SJSA1 (cell line): ENCODE measurements at regions not wholly inside any gene's neighbourhood (a gene's known extent, or its start where the extent isn't known, plus 50 kb on each side); places are given as distances from the start of the nearest gene placed in this dataset.
"Not testable (repeated sequence)": the region's sequence is repeated elsewhere in the genome, so short reads cannot be mapped to it uniquely, and the experiment has no call there.

ENCODE experiments used
- DNase-seq, 2 experiments: peaks; one replicate each; pipeline ENCODE4 v3.0.0-alpha.2; 2015 to 2020; ENCODE audit warnings: low spot score in 2 of 2, low read depth in 1 of 2
- H3K27ac ChIP-seq: fragments of 250-450 bp; sonication (Bioruptor Pico); 2 replicates; pipeline ENCODE4 v1.5.1; 2020; ENCODE audit warnings: mild to moderate bottlenecking, moderate library complexity
- H3K27me3 ChIP-seq: fragments of 250-450 bp; sonication (Bioruptor Pico); replicated peaks from 2 replicates; pipeline ENCODE4 v1.5.1; 2020; ENCODE audit warnings: mild to moderate bottlenecking, moderate library complexity
- H3K36me3 ChIP-seq: fragments of 250-450 bp; sonication (Bioruptor Pico); 2 replicates; pipeline ENCODE4 v1.5.1; 2020; ENCODE audit warnings: mild to moderate bottlenecking
- H3K4me1 ChIP-seq: fragments of 250-450 bp; sonication (Bioruptor Pico); replicated peaks from 2 replicates; pipeline ENCODE4 v1.6.1; 2021; ENCODE audit warnings: mild to moderate bottlenecking
- H3K4me3 ChIP-seq: fragments of 250-450 bp; sonication (Bioruptor Pico); 2 replicates; pipeline ENCODE4 v1.5.1; 2020; ENCODE audit warnings: mild to moderate bottlenecking
- H3K9me3 ChIP-seq: fragments of 250-450 bp; sonication (Bioruptor Pico); replicated peaks from 2 replicates; pipeline ENCODE4 v1.5.1; 2020; ENCODE audit warnings: mild to moderate bottlenecking

DNA sequence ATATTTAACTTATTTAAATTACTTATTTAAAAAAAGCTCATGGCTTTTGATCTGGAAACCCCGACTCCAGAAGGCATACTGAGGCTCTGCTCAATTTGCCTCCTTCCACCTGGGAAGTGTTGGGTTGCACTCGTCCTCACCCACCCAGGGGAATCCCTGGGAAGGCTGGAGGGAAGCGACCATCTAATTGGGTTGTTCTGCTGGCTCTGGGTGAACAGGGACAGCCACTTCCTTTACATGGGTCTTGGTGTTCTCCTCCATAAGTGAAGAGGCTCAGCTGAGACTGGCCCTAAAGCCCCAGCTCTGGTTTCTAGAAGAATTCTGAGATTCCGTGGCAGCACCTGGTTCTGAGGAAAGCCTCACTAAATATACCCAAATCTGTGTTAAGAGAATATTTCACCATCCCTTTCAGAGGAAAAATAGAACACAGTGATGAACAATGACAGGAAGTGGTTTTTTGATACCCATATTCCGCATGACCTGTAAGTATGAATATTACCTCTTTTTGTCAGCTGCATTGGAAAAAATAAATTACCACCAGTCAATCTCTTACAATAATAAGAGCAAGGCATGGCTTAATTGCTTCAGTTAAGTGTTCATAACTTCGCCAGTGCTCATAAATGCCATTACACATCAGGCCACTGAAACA, 131.1 kb upstream of the SHH start:
- Histone ChIP-seq H3K36me3 (no peaks in the 10 kb centered on the region), H3K27me3 (peaks cover 11% of the 10 kb centered on the region; the same call in 1 of the 2 replicates), H3K27ac (no peak overlapping the region), H3K4me3 (no peak overlapping the region), H3K9me3 (0 out of 2 replicates have a peak, but pooled peaks cover 4% of the 10 kb centered on the region), H3K4me1 (no peaks in the 10 kb centered on the region)
- DNase-seq: no peak

DNA sequence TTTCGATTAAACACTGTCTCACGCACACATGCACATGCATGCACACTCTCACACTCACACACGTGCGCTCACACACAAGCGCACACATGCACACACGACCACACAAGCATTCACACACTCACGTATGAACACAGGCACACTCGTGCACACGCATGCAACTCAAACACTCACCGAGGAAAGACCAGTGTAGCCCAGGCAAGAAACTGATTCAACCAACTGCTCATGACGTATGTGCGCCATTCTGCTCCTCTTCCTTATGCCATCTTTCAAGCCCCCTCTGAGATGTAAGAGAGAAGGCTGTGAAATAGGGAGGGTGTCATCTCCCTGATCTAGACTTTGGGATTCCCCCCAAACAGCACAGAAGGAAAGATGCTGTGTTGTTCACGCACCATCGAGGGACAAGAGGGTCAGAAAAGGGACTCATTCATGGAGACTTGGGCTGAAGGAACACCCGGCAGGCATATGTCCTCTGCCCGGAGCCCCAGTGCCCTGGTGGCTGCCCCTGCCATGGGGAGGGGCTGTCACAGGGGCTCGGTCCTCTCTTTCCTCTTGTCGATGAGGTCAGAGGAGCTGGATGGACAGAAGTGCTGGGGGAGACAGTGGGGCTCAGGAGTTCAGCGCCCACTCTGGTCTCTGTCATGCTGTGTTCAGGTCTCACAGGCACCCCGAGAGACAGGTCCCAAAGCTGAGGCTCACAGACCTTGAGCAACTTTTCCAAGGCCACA, 130.1 kb upstream of the SHH start:
- H3K4me3 ChIP-seq: no peak overlapping the region
- no peak for DNase-seq
- H3K4me1 ChIP-seq: no peaks in the 10 kb centered on the region
- 0 out of 2 replicates have a peak, but pooled peaks cover 4% of the 10 kb centered on the region for H3K9me3 ChIP-seq
- H3K36me3 ChIP-seq: no peaks in the 10 kb centered on the region
- no peak overlapping the region for H3K27ac ChIP-seq
- H3K27me3 ChIP-seq: peaks cover 11% of the 10 kb centered on the region; the same call in 1 of the 2 replicates

DNA sequence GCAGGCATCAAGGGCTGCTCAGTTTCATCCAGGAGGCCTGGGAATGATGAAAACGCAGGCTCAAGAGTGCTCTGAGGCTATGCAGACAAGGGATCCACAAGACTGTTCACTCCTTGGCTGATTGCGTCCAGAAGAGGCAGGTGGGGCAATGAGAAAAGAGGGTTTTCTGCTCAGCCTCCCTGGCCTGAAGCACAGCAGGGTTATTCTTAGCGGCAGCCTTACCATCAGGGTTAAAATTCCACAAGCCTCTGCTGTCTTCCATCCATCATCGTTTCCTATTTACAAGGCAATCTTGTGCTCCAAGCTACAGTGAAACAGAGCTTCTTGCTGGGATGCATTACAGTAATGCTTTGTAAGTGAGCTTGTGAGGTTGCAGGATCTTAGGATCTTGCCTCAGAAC, 129.4 kb upstream of the SHH start:
- Histone ChIP-seq H3K36me3 (no peaks in the 10 kb centered on the region), H3K27me3 (peaks cover 11% of the 10 kb centered on the region; the same call in 1 of the 2 replicates), H3K27ac (no peak overlapping the region), H3K4me1 (no peaks in the 10 kb centered on the region), H3K4me3 (no peak overlapping the region), H3K9me3 (0 out of 2 replicates have a peak, but pooled peaks cover 4% of the 10 kb centered on the region)
- DNase-seq: no peak

DNA sequence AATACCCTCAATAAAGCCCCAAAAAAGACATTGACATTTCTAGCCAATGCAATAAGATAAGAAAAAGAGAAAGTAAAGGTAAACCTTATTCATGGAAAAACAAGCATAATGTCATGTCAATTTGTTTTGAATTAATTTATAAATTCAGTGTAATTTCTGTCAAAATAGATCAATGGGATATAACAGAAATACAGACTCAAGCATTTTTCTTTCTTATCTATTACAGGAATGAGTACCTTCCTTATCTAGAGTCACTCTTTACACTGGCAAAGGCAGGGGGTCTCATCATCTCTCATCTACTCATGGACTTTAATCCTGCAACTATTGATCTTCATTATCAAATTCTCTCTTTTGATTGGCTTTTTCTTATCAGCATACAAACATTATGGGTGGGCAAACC, 127.1 kb upstream of the SHH start:
- Histone ChIP-seq H3K4me1 (no peaks in the 10 kb centered on the region), H3K4me3 (no peak overlapping the region), H3K9me3 (no peaks in the 10 kb centered on the region), H3K27me3 (peaks cover 11% of the 10 kb centered on the region; the same call in 1 of the 2 replicates), H3K36me3 (no peaks in the 10 kb centered on the region), H3K27ac (no peak overlapping the region)
- no peak for DNase-seq

DNA sequence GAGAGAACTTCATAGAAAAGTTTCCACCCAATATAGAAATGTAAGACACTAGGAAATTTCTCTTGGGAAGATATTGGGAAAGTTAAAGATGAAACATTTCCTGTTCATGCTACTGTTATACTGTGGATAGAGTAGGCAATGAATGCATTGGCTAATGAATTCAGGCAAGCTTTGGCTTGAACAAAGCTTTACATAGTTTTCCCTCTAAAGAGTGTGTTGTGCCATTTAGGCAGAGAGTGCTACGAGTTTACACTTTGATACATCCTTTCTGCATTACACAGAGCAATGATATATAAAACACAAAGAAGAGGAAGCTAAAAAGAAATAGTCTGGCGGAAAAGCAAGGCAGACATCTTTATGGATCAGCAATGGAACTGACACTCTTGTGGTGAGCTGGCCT, 125.9 kb upstream of the SHH start:
- no peak overlapping the region for H3K27ac ChIP-seq

DNA sequence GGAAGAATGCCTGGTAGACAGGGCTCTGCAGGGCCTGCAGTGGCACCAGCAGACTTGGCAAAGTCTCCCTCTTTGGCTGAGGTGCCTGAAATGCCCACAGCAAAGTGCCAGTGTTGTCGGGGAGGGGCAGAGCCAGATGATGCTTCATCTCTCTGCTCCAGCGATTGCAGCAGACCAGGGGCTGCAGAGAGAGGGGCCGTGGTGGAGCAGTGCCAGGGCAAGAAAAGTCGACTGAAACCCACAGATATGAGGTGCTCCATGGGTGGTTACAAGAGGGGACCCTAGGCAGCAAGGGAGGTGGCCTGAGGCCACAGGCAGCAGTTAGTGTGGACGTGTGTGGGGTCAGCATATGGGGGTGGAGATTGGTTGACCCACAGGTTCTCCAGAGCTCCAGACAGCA, 123.5 kb upstream of the SHH start:
- Histone ChIP-seq H3K27ac (no peak overlapping the region), H3K4me1 (no peaks in the 10 kb centered on the region), H3K36me3 (no peaks in the 10 kb centered on the region), H3K4me3 (no peak overlapping the region), H3K9me3 (no peaks in the 10 kb centered on the region), H3K27me3 (peaks cover 4% of the 10 kb centered on the region; the same call in 1 of the 2 replicates)
- no peak for DNase-seq

More for the DNA sequence above, 125.9 kb upstream of the SHH start:
- no peak overlapping the region for H3K4me3 ChIP-seq
- H3K4me1 ChIP-seq: no peaks in the 10 kb centered on the region
- H3K9me3 ChIP-seq: no peaks in the 10 kb centered on the region
- H3K36me3 ChIP-seq: no peaks in the 10 kb centered on the region
- DNase-seq: no peak
- peaks cover 11% of the 10 kb centered on the region; the same call in 1 of the 2 replicates for H3K27me3 ChIP-seq

DNA sequence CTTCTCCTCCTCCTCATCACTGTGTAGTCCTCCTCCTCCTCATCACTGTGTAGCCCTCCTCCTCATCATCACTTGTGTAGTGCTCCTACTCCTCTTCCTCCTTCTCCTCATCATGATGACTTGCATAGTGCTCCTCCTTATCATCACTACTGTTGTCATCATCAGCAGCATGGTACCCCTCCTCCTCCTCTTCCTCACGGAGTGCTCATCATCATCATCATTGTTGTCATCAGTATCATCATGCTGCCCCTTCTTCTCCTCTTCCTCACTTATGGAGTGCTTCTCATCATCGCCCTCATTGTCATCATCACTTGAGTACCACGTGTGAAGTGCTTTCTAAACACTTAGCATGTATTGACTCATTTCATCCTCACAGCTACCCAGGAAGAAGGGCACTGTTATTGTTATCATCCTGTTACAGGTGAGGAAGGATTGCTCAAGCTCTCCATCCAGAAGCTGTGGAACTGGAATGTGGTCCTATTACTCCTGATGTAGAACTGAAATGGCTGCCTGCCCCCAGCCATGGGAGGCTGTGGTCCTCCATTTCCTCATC, 122.8 kb upstream of the SHH start:
- H3K36me3 ChIP-seq: no peaks in the 10 kb centered on the region
- H3K9me3 ChIP-seq: no peaks in the 10 kb centered on the region
- no peak overlapping the region for H3K27ac ChIP-seq
- 0 out of 2 replicates have a peak, but pooled peaks cover 3% of the 10 kb centered on the region for H3K27me3 ChIP-seq
- H3K4me3 ChIP-seq: no peak overlapping the region
- no peaks in the 10 kb centered on the region for H3K4me1 ChIP-seq
- DNase-seq: no peak

DNA sequence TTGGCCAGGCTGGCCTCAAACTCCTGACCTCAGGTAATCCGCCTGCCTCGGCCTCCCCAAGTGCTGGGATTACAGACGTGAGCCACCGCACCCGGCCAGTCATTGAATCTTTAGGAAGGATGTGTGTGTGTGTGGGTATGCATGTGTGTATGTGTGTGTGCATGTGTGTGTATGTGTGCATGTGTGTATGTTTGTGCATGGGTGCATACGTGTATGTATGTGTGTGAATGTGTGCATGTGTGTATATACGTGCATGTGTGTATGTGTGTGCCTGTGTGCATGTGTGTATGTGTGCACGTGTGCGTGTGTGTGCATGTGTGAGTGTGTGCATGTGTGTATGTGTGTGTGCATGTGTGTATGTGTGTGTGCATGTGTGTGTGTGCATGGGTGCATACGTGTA, 120.1 kb upstream of the SHH start:
- DNase-seq, H3K36me3 ChIP-seq, H3K27me3 ChIP-seq, H3K4me1 ChIP-seq, H3K4me3 ChIP-seq, H3K27ac ChIP-seq, H3K9me3 ChIP-seq: not testable (repeated sequence)

DNA sequence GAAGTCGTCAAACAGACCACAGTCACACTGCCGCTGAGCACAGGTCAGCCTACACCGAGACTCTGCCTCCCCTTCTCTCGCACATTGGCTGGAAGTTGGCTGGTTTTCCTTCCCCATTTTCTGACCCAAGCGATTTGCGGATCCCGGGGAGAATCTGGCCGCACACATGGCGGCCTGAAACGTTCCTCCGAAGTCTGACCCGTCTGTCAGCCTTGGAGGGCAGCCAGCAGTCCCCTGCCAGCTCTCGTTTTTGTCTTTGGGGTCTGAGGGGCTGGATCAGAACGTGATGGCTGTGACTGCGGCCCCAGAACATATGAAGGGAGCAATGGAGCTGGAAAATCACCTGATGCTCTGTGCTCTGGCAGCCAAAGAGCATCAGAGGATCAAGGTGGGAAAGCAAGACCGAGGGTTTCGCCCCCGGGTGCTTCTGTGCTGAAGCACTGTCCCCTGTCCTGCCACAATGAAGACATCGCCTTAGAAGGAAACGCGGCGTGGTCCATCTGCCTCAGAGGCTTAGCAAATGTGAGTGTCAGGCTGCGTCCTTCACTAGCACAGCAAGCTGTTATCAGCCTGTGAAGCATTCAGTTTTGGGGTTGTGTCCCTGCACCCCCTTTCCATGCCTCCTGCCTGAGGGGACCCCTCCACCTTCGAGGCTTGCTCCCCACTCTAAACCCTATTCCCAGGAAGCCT, 119.3 kb upstream of the SHH start:
- Histone ChIP-seq H3K27ac (no peak overlapping the region), H3K27me3 (0 out of 2 replicates have a peak, but pooled peaks cover 3% of the 10 kb centered on the region), H3K4me1 (no peaks in the 10 kb centered on the region), H3K4me3 (no peak overlapping the region), H3K36me3 (no peaks in the 10 kb centered on the region), H3K9me3 (no peaks in the 10 kb centered on the region)
- no peak for DNase-seq

DNA sequence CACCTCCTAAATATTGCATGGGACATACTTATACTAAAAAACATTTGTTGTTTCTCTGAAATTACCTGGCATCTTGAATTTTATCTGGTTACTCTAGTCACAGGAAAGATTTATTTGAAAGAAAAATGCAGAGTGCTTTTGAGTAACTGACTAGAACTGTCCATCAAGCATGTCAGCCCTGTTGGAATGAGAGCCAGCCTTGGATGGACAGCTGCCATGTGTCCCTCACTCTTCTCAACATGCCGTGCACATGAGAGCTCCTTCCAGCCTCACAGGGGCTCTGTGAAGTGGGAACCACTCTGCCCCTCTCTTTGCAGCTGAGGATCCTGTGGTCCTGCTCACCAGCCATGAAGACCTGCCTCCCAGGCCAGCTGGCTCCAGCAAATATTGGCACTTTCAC, 118.3 kb upstream of the SHH start:
- Histone ChIP-seq H3K4me1 (no peaks in the 10 kb centered on the region), H3K4me3 (no peak overlapping the region), H3K27ac (no peak overlapping the region), H3K27me3 (peaks cover 3% of the 10 kb centered on the region; the same call in 1 of the 2 replicates), H3K9me3 (no peaks in the 10 kb centered on the region), H3K36me3 (no peaks in the 10 kb centered on the region)
- DNase-seq: no peak

DNA sequence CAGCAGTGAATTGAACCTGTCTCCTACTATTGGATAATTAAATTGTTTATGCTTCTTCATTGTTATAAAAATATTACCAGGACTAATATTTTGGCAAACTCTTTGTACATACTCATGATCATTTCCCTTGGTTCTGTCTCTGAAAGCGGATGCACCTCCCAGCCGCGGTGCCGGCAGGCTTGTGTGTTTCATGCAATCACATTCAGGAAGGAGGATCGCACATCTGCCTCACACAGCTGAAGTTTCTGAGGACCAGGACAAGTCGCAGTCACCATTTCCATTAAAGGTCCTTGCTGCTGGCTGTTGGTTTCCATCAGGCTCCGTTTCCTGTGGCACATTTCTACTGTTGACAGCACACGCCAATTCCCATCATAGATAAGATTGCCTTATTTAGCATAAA, 117.8 kb upstream of the SHH start:
- Histone ChIP-seq H3K9me3 (no peaks in the 10 kb centered on the region), H3K4me3 (no peak overlapping the region), H3K36me3 (no peaks in the 10 kb centered on the region), H3K27ac (no peak overlapping the region), H3K27me3 (peaks cover 3% of the 10 kb centered on the region; the same call in 1 of the 2 replicates), H3K4me1 (no peaks in the 10 kb centered on the region)
- no peak for DNase-seq

DNA sequence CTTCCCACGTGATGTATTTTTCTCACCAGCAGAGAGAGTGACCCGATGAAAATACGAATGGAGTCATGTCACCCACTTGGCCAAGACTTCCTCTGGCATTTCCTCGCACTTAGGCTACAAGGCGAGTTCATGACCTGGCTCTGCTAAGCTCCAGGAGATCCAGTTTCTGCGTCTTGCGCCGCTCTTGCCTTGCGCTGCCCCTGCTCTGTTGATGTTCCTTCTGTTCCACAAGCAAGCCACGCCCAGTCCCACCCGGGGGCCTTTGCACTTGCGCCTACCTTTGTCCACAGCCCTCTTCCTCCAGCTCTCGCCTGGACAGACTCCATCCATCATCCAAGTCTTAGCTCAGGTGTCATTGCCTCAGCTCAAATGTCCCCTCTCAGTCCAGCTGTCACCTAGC, 116.3 kb upstream of the SHH start:
- Histone ChIP-seq H3K4me3 (no peak overlapping the region), H3K36me3 (no peaks in the 10 kb centered on the region)

DNA sequence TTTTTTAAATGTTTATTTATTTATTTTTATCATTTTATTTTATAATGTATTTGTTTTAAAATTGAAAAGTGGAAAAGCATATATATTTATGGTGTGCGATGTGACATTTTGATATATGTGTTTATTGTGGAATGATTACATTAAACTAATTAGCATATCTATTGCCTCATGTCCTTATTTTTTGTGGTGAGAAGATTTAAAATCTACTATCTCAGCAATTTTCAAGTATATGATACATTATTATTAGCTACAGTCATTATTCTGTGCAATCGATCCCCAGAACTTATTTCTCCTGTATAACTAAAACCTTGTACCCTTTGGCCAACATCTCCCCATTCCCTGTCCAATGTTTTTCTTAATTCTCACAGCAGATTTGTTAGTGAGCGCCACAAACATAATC, 115.6 kb upstream of the SHH start:
- no peaks in the 10 kb centered on the region for H3K36me3 ChIP-seq
- DNase-seq: no peak
- no peak overlapping the region for H3K27ac ChIP-seq
- no peaks in the 10 kb centered on the region for H3K9me3 ChIP-seq
- H3K27me3 ChIP-seq: peaks cover 3% of the 10 kb centered on the region; the same call in 1 of the 2 replicates
- no peak overlapping the region for H3K4me3 ChIP-seq
- no peaks in the 10 kb centered on the region for H3K4me1 ChIP-seq

More for the DNA sequence above, 116.3 kb upstream of the SHH start:
- no peak for DNase-seq
- Histone ChIP-seq H3K27ac (no peak overlapping the region), H3K9me3 (no peaks in the 10 kb centered on the region), H3K27me3 (peaks cover 3% of the 10 kb centered on the region; the same call in 1 of the 2 replicates), H3K4me1 (no peaks in the 10 kb centered on the region)
